ENCODE measurements at regions not wholly inside any gene's neighbourhood (a gene's known extent, or its start where the extent isn't known, plus 50 kb on each side); places are given as distances from the start of the nearest gene placed in this dataset.

- DNase-seq (ENCODE audit: low read depth in 2 of 2): no peak
These were observed 129.5 kb upstream of the ACP3 start for GRCh38 chr3:132187746-132188145.

- DNase-seq (ENCODE audit: low read depth in 2 of 2): no peak
These were observed 127.6 kb upstream of the ACP3 start for GRCh38 chr3:132189601-132190000.

DNA sequence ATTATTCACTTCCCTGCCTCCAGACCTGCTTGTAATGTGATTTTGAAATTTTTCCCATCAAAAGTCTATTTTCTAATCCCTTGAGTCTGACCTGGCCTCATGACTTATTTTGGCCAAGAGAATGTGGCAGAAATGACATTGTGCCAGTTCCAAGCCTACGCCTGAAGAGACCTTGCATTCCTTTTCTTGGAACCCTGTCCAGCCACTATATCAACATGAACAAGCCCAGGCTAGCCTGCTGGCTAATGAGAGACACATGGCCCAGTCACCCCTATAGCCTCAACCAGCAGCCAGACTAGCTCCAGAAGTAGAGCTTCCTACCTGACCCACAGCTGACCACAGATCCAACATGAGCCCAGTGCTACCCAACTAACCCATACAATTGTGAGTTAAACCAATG, 121.1 kb upstream of the ACP3 start:
- DNase-seq (ENCODE audit: low read depth in 2 of 2): no peak

- DNase-seq (ENCODE audit: low read depth in 2 of 2): no peak
These were observed 118.7 kb upstream of the ACP3 start for GRCh38 chr3:132198516-132198915.

DNA sequence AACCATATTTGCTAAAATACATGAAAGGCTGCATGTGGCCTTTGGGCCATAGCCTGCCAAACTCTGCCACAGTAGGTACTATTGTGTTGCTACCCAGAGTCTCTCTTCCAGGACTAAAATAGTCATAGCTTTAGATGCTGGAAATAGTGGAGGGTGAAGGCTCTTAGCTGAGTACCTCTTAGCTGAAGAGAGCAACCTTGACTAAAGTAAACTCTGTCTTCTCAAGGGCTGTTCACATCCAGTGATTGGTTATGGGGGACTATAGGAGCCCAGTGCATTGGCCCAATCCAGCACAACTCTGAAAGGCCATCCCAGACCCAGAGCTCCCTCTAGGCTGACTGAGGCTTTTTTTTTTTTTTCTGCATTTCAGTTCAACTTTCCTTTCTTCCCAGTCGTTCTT, 117.8 kb upstream of the ACP3 start:
- DNase-seq (ENCODE audit: low read depth in 2 of 2): no peak

DNA sequence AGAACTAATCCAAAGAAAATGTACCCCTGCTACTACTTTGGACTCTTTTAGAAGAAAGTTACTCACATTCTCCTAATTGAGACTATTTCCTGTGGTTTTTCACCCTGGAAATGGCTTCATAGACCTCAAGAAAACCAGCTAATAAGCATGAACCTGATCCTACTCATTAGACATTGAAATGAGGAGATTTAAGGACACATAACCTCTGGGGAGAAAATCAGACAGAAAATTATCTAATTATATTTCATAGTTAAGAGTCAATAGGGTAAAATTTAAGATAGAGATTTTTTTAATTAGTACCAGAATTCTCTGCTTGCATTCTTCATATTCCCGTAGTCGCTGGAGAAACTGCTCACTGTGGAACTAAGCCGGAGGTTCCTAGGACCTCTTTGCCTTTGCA, 114.6 kb upstream of the ACP3 start:
- DNase-seq (ENCODE audit: low read depth in 2 of 2): no peak

- no peak for DNase-seq (ENCODE audit: low read depth in 2 of 2)
These were observed 113.2 kb upstream of the ACP3 start for GRCh38 chr3:132203889-132204596.

DNA sequence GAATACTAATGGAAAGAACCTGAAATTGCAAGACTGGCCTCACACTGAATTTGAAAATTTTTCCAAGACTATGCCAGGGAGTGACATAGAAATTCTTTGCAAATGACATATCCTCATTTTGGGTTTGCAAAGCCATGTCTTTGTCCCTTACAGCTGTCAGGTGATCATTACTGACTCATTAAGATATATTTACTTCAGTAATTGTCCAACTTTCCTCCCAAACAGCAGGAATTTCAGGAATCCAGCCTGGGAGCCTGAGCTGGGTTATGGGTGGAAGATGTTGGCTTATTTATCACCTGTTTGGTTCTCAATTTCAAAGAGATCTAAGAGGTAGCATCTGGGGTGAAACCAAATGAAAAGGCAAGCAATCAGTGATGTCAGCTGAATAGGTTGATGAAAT, 111.6 kb upstream of the ACP3 start:
- no peak for DNase-seq (ENCODE audit: low read depth in 2 of 2)

- DNase-seq (ENCODE audit: low read depth in 2 of 2): no peak
These were observed 107.4 kb upstream of the ACP3 start for GRCh38 chr3:132209855-132210254.

DNA sequence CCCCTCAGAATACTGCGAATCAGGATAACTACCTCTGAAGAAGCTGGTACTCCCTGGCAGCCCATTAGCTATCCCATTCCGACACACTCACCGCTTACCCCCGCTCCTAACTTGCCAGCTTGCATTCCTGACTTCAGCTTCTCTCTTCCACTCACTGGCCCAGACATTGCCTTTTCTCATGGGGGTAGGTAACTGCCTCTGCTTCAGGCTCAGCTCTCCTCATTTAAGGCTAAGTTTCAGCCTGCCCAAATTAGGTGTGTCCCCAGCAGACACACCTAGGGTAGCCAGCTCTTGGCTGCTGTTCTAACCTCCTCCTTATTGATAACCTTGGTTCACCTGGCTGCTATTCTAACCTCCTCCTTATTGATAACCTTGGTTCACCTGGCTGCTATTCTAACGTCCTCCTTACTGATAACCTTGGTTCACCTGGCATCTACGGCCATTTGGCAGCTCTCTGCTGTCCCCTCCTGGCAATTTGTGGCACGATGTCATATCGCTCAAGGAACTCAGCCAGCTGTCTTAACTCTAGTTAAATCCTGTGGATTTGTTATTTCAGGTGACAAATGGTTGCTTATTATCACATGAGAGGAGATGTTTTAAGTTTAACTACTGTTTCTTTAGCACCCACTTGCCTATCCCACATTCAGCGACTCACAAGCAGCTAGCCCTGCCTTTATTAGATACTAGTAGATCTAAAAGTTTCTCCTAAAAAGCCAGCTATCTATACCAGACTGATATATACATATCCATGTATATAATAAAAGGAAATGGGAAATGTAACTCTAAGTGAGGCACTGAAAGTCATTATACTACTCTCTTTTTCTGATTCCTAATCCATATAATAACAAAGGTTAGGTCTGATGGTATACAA, 106.5 kb upstream of the ACP3 start:
- DNase-seq (ENCODE audit: low read depth in 2 of 2): peak in 1 of 2 experiments; percentile 4

- DNase-seq (ENCODE audit: low read depth in 2 of 2): no peak
These were observed 105.3 kb upstream of the ACP3 start for GRCh38 chr3:132211896-132212295.

DNA sequence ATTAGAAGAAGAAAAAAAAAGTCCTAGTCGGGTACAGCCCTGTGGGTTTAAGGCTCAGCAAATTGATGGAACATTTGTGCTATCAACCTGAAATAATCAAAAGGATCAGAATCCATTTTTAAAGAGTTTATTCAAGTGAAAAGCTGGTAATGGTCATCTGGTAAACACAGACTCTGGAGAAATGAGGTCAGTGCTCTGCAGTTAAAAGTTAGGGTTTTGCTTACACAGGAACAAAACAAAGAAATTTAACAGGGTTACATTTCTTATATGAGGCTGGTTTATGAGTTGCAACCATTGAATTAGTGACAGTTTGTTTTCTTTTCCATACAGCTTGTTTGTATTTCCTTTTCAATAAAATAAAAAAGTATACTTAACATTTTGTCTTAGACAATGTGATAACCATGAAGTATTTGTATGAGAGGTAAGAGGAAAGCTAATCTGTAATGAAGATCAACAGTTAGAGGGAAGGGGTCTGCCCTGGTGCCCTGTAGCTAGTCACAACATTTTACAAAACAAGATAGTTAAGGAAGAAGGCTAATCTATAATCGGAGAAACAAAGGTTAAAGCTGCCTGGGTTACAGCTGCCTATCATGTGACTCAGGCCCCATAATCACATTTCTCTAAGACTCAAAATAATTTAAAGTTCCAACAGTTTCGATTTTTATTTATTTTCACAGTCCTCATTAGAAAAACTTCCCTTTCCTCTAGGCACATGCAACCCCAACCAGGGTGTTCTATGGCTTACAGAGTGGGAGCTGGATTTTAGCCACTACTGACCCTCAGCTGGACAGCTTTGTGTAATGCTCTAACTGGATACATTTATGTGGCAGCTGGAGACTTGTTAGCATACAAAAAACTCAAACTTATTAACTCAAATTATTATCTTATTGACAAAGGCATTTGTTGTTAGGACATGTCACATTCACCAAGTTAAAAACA, 98.1 kb upstream of the ACP3 start:
- no peak for DNase-seq (ENCODE audit: low read depth in 2 of 2)

DNA sequence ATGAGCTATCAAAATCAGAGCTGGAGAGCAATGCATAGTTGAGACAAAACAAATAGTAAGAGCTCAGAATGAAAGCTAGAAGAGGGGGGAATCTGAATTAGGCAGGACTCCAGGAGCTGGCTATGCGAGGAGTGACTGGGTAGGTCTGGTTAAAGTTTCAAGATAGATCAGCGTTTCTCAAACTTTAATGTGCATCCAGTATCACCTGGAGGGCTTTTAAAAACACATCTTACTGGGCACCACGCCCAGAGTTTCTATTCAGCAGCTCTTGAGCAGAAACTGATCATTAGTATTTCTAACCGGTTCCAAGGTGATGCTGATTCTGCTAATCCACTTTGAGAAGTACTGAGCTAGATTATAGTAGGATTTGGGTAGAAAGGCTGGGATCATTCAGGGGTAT, 96.2 kb upstream of the ACP3 start:
- no peak for DNase-seq (ENCODE audit: low read depth in 2 of 2)

DNA sequence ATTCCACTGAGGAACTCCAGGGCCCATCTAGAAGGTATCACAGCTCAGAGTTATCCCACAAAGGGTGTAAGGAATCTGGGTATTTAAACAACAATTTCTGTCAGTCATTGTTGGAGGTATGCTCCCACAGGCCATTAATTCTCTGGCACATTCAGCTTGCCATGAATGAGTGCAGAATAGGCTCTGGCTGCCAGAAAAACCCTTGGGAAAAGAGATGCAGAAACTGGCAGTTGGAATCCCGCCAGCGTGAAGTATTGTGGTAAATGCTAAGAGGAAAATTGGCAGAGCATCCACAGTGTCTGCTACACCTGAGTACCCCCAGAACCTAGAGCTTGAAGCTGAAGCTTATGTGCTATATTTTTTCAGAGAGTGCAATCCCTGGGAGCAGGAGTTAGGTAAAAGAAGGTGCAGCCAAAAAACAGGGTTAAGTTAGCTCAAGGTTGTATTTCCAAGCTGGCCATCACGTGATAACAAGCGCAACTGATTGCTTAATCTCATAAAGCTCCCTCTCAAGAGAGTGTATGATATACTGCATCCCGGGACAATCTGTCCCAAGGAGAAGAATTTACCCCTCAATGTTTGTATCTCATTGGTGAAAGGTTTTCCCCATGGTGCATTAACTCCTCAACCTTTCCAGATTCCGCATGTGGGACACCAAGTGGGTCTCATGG, 94.2 kb upstream of the ACP3 start:
- no peak for DNase-seq (ENCODE audit: low read depth in 2 of 2)

DNA sequence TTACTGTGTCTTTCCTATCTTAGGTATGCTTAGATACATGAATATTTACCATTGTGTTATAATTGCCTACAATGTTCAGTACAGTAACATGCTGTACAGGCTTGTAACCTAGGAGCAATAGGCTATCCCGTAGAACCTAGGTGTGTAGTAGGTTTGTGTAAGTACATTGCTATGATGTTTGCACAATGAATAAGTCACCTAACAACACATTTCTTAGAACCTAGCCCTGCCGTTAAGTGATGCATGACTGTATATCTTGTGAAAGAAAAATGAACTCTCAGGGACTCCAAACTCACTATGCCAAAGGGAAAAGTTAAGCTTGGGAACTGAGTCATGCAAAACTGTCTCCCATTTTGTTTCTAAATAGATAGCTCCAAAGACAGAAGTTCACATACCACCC, 91.5 kb upstream of the ACP3 start:
- DNase-seq (ENCODE audit: low read depth in 2 of 2): no peak

GRCh38 chr3:132228923-132229322, 88.3 kb upstream of the ACP3 start:
- no peak for DNase-seq (ENCODE audit: low read depth in 2 of 2)

GRCh38 chr3:132229641-132230040, 87.6 kb upstream of the ACP3 start:
- no peak for DNase-seq (ENCODE audit: low read depth in 2 of 2)

GRCh38 chr3:132230156-132231000, 86.8 kb upstream of the ACP3 start:
- DNase-seq (ENCODE audit: low read depth in 2 of 2): no peak

DNA sequence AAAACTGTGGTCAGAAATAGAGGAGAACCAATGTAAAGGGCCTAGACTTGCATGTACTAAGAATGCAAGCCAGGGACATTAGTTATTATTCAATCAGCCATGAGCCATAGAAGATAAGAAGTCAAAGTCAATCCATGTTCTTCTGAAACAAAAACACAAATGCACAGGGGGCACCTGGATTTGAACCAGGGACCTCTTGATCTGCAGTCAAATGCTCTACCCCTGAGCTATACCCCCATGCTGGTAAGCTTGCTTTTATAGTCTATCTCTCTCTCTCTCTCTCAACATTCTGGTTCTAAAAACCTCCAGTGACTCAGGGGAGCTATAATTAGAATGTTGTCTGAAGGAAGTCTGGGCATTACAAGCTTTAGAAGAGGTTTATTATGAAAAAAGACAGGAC, 85.6 kb upstream of the ACP3 start:
- no peak for DNase-seq (ENCODE audit: low read depth in 2 of 2)

GRCh38 chr3:132232231-132232792, 84.9 kb upstream of the ACP3 start:
- no peak for DNase-seq (ENCODE audit: low read depth in 2 of 2)

All from stimulated activated CD4-positive, alpha-beta T cell treated with anti-CD3 and anti-CD28 coated beads, Interleukin-12 subunit alpha, Interleukin-12 subunit beta, amount 100 ng/mL, for 24 hours (primary cell).